ENCODE measurements at regions not wholly inside any gene's neighbourhood (a gene's known extent, or its start where the extent isn't known, plus 50 kb on each side); places are given as distances from the start of the nearest gene placed in this dataset.

GRCh38 chr6:71392276-71392675 lies 103.7 kb downstream of the OGFRL1 start:
- H3K36me3 ChIP-seq = no peaks in the 10 kb centered on the region
- H3K4me3 ChIP-seq (ENCODE audit: low read depth, low read length) = no peak overlapping the region
- DNase-seq = no peak
- no peak overlapping the region for H3K27ac ChIP-seq
- no peaks in the 10 kb centered on the region for H3K9me3 ChIP-seq (ENCODE audit: severe bottlenecking)
- no peaks in the 10 kb centered on the region for H3K27me3 ChIP-seq (ENCODE audit: insufficient read depth, low read depth, severe bottlenecking)
- no peak for TF ChIP-seq CTCF (IDR thresholded peaks at IDR 0.05; ENCODE audit: low read depth, low read length)

GRCh38 chr6:71393471-71393870 lies 104.9 kb downstream of the OGFRL1 start:
- H3K27me3 ChIP-seq (ENCODE audit: insufficient read depth, low read depth, severe bottlenecking) = no peaks in the 10 kb centered on the region
- H3K27ac ChIP-seq = no peak overlapping the region
- no peak overlapping the region for H3K4me3 ChIP-seq (ENCODE audit: low read depth, low read length)
- no peak for TF ChIP-seq CTCF (IDR thresholded peaks at IDR 0.05; ENCODE audit: low read depth, low read length)
- H3K9me3 ChIP-seq (ENCODE audit: severe bottlenecking) = no peaks in the 10 kb centered on the region
- H3K36me3 ChIP-seq = no peaks in the 10 kb centered on the region
- no peak for DNase-seq

GRCh38 chr6:71393981-71394432 lies 105.4 kb downstream of the OGFRL1 start:
- no peaks in the 10 kb centered on the region for H3K36me3 ChIP-seq
- TF ChIP-seq CTCF (IDR thresholded peaks at IDR 0.05; ENCODE audit: low read depth, low read length) = no peak
- DNase-seq = no peak
- H3K9me3 ChIP-seq (ENCODE audit: severe bottlenecking) = no peaks in the 10 kb centered on the region
- no peak overlapping the region for H3K4me3 ChIP-seq (ENCODE audit: low read depth, low read length)
- H3K27me3 ChIP-seq (ENCODE audit: insufficient read depth, low read depth, severe bottlenecking) = no peaks in the 10 kb centered on the region
- no peak overlapping the region for H3K27ac ChIP-seq

GRCh38 chr6:71394926-71395325 lies 106.3 kb downstream of the OGFRL1 start:
- TF ChIP-seq CTCF (IDR thresholded peaks at IDR 0.05; ENCODE audit: low read depth, low read length) = no peak
- H3K27ac ChIP-seq = no peak overlapping the region
- no peak overlapping the region for H3K4me3 ChIP-seq (ENCODE audit: low read depth, low read length)
- no peaks in the 10 kb centered on the region for H3K9me3 ChIP-seq (ENCODE audit: severe bottlenecking)
- H3K36me3 ChIP-seq = no peaks in the 10 kb centered on the region
- no peak for DNase-seq
- no peaks in the 10 kb centered on the region for H3K27me3 ChIP-seq (ENCODE audit: insufficient read depth, low read depth, severe bottlenecking)

- H3K27me3 ChIP-seq (ENCODE audit: insufficient read depth, low read depth, severe bottlenecking) = no peaks in the 10 kb centered on the region
- no peak overlapping the region for H3K4me3 ChIP-seq (ENCODE audit: low read depth, low read length)
- no peak for TF ChIP-seq CTCF (IDR thresholded peaks at IDR 0.05; ENCODE audit: low read depth, low read length)
- H3K27ac ChIP-seq = no peak overlapping the region
- no peaks in the 10 kb centered on the region for H3K9me3 ChIP-seq (ENCODE audit: severe bottlenecking)
- no peaks in the 10 kb centered on the region for H3K36me3 ChIP-seq
- no peak for DNase-seq
These were observed 107.3 kb downstream of the OGFRL1 start for GRCh38 chr6:71395731-71396409.

- Histone ChIP-seq H3K4me3 (ENCODE audit: low read depth, low read length) (no peak overlapping the region), H3K27ac (no peak overlapping the region), H3K9me3 (ENCODE audit: severe bottlenecking) (no peaks in the 10 kb centered on the region), H3K27me3 (ENCODE audit: insufficient read depth, low read depth, severe bottlenecking) (no peaks in the 10 kb centered on the region), H3K36me3 (no peaks in the 10 kb centered on the region)
- no peak for DNase-seq
- TF ChIP-seq CTCF (IDR thresholded peaks at IDR 0.05; ENCODE audit: low read depth, low read length) = no peak
These were observed 107.8 kb downstream of the OGFRL1 start for GRCh38 chr6:71396410-71396801.

All from WERI-Rb-1 (cell line).